ENCODE measurements at regions not wholly inside any gene's neighbourhood (a gene's known extent, or its start where the extent isn't known, plus 50 kb on each side); places are given as distances from the start of the nearest gene placed in this dataset.

- ChIA-PET POLR2A (interaction anchor here (1.6 kb wide), 1 partner anchor 10 kb away, joined by 6 read pairs; no protein-coding TSS in a partner anchor), CTCF (interaction anchor here (2.6 kb wide), 1 partner anchor 17 kb away, joined by 8 read pairs; no protein-coding TSS in a partner anchor)
Measured at GRCh38 chr6:14727494-14728395, 518.1 kb upstream of the JARID2 start.

GRCh38 chr6:14728396-14729024 lies 517.4 kb upstream of the JARID2 start:
- DNase-seq: no peak
- peak overlapping the region; percentile 93 for H3K27ac Mint-ChIP-seq
- ChIA-PET POLR2A (interaction anchor here (1.2 to 1.6 kb wide), 3 partner anchors 11 to 149 kb away, joined by 3 to 6 read pairs (median 5); no protein-coding TSS in a partner anchor), CTCF (interaction anchor here (2.6 kb wide), 1 partner anchor 18 kb away, joined by 8 read pairs; no protein-coding TSS in a partner anchor)
- H3K27me3 Mint-ChIP-seq: no peaks in the 10 kb centered on the region
- intact Hi-C loops (cut with micrococcal nuclease): no loop called here
- ATAC-seq: no peak
- no peak overlapping the region for H3K4me3 Mint-ChIP-seq
- peaks cover 3% of the 10 kb centered on the region for H3K9me3 Mint-ChIP-seq
- peaks cover 70% of the 10 kb centered on the region for H3K4me1 Mint-ChIP-seq (ENCODE audit: low read depth)
- H3K36me3 Mint-ChIP-seq (ENCODE audit: low read depth): peaks cover 20% of the 10 kb centered on the region
- TF ChIP-seq CTCF (IDR thresholded peaks at IDR 0.05): no peak

More at GRCh38 chr6:14727494-14728395, 518.1 kb upstream of the JARID2 start:
- Mint-ChIP-seq H3K27ac (peak overlapping the region; percentile 93), H3K9me3 (peaks cover 5% of the 10 kb centered on the region), H3K4me1 (ENCODE audit: low read depth) (peaks cover 69% of the 10 kb centered on the region), H3K36me3 (ENCODE audit: low read depth) (peaks cover 20% of the 10 kb centered on the region), H3K4me3 (no peak overlapping the region), H3K27me3 (no peaks in the 10 kb centered on the region)
- no peak for TF ChIP-seq CTCF (IDR thresholded peaks at IDR 0.05)
- intact Hi-C loops (cut with micrococcal nuclease): no loop called here
- DNase-seq (no peak), ATAC-seq (no peak)

GRCh38 chr6:14729129-14729871 lies 516.6 kb upstream of the JARID2 start:
- CTCF ChIA-PET: interaction anchor here (1.5 to 2.6 kb wide), 3 partner anchors 15 to 147 kb away, joined by 3 to 8 read pairs (median 4); no protein-coding TSS in a partner anchor
- peak overlapping the region; percentile 93 for H3K27ac Mint-ChIP-seq
- intact Hi-C loops (cut with micrococcal nuclease): no loop called here

GRCh38 chr6:14730654-14731053 lies 515.2 kb upstream of the JARID2 start:
- no peak for TF ChIP-seq CTCF (IDR thresholded peaks at IDR 0.05)
- intact Hi-C loops (cut with micrococcal nuclease): loop anchor here (5.0 kb wide), 3 partner anchors 127 to 278 kb away; no protein-coding TSS in a partner anchor
- peak overlapping the region; percentile 93 for H3K27ac Mint-ChIP-seq
- ChIA-PET POLR2A (no interaction called here), CTCF (interaction anchor here (1.5 to 2.5 kb wide), 3 partner anchors 13 to 146 kb away, joined by 3 to 8 read pairs (median 4); no protein-coding TSS in a partner anchor)
- H3K9me3 Mint-ChIP-seq: peaks cover 3% of the 10 kb centered on the region
- peaks cover 88% of the 10 kb centered on the region for H3K4me1 Mint-ChIP-seq (ENCODE audit: low read depth)
- DNase-seq: no peak
- H3K4me3 Mint-ChIP-seq: no peak overlapping the region
- ATAC-seq: no peak
- H3K27me3 Mint-ChIP-seq: no peaks in the 10 kb centered on the region
- H3K36me3 Mint-ChIP-seq (ENCODE audit: low read depth): peaks cover 18% of the 10 kb centered on the region

More at GRCh38 chr6:14729129-14729871, 516.6 kb upstream of the JARID2 start:
- ATAC-seq (no peak), DNase-seq (peak; percentile 44)
- H3K4me1 Mint-ChIP-seq (ENCODE audit: low read depth): peaks cover 75% of the 10 kb centered on the region
- no peak for TF ChIP-seq CTCF (IDR thresholded peaks at IDR 0.05)
- H3K27me3 Mint-ChIP-seq: no peaks in the 10 kb centered on the region
- H3K36me3 Mint-ChIP-seq (ENCODE audit: low read depth): peaks cover 18% of the 10 kb centered on the region
- peaks cover 3% of the 10 kb centered on the region for H3K9me3 Mint-ChIP-seq
- H3K4me3 Mint-ChIP-seq: peak overlapping the region; percentile 14
- POLR2A ChIA-PET: interaction anchor here (1.2 to 1.6 kb wide), 3 partner anchors 12 to 148 kb away, joined by 3 to 6 read pairs (median 5); no protein-coding TSS in a partner anchor
